Stimulated activated CD8-positive, alpha-beta memory T cell treated with anti-CD3 and anti-CD28 coated beads, Interleukin-7, amount 100 ng/mL, for 1 hour (primary cell): ENCODE measurements at regions not wholly inside any gene's neighbourhood (a gene's known extent, or its start where the extent isn't known, plus 50 kb on each side); places are given as distances from the start of the nearest gene placed in this dataset.
"Not testable (repeated sequence)": the region's sequence is repeated elsewhere in the genome, so short reads cannot be mapped to it uniquely, and the experiment has no call there.

Experiments used
- DNase-seq, 2 donors: peaks; one replicate each; pipeline ENCODE4 v3.0.0-alpha.2; 2020; ENCODE audit warnings: low read depth in 2 of 2

DNA sequence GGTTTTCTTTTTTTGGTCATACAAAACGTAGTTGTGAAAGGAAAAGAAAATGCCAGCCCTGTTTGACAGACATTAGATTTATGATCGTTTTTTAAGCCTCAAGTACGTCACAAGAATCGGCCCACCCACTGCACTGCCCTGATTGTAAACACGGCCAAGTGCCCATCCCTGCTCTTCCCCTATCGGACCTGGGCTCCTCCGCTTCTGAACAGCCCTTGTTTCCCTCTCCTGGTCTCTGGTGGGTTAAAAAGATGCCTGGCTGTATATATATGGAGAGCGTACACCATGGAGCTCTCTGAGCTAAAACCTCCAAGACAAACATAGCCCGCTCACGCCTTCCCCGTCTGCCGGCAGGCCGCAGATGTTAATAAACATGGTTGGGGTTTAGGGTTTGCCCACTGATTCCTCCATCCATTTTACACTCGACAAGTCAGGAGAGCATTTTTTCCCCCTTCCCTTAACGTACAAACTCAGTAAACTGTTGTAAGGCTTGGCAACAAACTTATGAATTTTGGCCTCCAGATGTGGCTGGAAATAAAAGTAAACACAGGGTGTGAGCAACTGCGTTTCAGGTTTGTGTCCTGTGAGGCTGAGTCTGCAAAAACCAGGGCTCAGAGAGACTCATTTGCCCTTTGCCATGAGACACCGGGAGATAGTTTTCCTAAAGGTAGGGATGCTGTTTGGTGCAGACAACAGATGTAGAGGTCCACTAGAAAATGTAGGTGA, 325.9 kb downstream of the SOX9 start:
- no peak for DNase-seq

DNA sequence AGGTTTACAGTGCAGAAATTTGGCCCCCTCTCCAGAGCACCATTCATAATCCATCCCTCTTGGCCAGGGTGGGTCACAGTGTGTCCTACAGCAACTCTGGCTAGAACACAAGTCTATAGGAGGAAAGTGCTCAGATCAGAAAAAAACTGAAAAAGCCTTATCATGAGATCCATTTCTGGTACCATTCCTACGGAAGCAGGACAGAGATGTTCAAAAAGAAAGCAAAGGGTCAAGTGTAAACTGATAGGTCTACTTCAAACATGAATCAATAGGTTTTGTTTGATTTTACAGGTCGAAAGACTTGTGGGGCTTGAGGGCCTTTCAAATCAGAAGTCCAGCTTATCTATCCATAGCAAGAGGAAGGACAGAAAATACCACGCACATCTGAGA, 326.4 kb downstream of the SOX9 start:
- no peak for DNase-seq

DNA sequence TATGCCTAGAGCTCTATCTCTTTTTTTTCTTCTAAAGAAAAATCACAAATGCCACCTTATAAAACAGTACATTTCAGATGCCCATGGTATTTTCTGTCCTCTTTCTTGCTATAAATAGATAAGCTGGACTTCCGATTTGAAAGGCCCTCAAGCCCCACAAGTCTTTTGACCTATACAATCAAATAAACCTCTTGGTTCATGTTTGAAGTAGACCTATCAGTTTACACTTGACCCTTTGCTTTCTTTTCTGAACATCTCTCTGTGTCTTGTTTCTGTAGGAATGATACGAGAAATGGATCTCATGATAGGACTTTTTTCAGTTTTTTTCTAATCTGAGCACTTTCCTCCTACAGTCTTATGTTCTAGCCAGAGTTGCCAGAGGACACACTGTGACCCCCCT, 327.2 kb downstream of the SOX9 start:
- DNase-seq, result no peak

DNA sequence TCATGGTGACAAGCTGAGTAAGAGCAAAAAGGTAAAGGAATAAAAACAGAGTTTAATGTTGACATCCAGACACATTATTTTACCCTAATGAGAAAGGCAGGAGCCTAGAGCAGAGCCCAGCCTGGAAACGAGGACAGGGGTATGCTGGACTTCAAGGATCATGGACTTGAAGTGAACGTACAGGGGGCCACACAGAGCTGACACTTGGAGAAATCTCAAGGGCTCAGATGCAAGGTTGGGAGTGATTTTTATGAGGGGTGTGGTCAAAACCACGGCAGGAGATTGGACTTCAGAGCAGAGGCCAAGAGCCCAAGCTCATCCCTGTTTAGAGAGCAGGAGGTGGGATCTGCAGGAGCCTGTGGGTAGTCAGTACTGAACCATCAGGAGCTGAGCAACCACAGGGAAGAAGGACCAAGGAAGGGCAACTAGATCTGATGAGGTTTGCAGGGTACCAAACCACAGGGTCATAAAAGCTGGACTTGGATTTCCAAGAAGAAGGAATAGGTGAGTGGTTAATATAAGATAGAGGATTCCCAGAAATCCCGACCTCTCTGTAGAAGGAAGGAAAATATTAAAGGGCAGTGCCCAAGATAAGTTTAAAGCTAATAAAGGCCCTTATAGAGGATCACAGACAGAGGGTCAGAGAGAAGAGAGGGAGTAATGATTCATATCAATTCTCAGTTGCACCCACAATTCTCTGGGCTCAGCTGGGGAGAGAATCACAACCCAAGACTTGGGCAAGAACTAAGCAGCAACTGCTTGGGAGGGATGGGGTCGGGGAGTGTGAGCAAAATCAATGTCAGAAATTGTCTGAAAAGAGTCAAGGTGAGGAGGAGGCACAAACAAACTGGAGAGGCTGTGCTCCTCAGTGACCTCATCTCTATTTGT, 331.7 kb downstream of the SOX9 start:
- no peak for DNase-seq

DNA sequence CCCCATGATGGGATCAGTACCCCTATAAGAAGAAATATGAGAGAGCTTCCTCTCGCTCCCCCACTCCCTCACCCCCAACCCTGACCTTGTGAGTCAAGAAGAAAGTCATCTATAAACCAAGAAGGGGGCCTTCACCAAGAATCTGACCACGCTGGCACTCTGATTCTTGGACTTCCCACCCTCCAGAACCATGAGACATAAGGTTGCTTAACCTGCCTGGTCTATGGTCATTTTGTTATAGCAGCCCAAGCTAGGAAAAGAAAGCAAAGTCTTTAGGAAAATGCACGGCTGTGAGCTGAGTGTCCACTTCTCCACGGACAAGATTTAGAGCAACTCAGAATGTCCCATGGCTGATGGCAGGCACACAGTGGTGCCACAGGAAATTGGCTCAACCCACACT, 333.5 kb downstream of the SOX9 start:
- DNase-seq, result no peak

DNA sequence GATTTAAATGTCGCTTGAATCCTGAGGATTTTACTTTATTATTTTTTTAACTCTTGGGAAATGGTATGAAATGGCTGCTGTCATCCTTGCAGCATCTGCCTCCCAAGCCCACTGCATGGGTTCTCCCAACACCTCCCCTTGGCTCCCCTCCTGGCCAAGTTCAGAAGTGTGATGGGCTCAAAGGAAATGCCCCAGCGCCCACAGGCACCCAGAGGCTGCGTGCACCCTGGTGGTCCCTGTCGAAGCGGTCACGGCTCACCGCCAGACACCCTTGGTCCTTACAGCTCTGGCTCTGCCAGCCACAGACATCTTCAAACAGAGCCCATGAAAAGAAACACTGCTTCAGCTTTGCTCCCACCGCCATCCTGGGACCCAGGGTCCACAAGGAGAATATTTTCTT, 334.7 kb downstream of the SOX9 start:
- DNase-seq, result no peak

DNA sequence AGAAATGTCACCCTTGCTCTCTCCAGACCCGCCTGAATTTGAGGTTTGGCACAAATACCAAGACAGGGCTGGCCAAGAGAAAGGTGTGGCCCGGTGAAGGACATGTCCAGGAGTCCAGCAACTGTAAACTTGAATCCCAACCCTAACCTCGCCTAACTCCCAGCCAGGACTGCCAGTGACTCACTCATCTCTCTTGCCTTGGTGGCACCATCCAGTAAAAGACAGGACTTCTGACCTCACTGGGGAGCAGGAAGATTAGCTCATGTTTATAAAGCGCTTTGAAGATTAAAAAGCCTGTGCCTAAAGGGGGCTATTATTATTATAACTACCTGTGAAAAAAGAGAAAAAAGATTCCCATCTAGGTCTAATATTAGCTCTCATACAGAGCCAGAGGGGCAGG, 335.3 kb downstream of the SOX9 start:
- DNase-seq, result no peak

DNA sequence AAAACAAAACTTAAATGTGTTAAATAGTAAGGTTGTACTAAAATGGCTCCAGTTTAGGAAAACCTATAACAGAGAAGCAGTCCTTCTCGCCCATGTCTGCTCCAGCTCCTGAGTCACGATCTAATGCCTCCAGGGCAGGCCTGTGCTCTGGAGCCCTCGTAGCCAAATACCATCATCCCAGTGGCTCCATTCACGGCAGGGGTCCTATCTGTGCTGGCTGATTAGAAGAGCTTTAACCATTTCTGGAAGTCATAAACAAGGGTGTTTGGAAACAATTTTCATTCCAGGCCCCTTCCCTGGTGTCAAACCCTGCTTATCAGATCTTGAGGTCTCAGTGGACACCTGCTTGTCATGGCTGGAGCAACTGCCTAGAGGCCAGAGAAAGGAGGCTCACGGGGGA, 336.9 kb downstream of the SOX9 start:
- DNase-seq, result no peak

DNA sequence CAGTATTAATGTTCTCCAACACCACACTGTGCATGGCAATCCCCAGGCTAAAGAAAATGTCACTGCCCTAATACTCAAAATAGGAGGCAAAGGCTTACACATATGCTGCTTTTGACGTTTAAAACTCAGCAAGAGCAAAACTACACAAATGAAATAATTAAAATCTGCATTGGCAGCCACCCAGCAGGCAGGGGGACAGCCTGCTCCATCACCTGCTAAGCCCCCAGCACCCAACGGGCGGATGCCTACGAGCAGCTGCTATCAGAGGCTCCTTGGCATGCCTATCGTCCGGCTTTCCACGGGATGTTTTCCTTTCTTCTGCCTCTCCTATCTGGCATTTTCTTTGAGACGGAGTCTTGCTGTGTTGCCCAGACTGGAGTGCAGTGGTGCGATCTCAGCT, 337.5 kb downstream of the SOX9 start:
- DNase-seq, result no peak

DNA sequence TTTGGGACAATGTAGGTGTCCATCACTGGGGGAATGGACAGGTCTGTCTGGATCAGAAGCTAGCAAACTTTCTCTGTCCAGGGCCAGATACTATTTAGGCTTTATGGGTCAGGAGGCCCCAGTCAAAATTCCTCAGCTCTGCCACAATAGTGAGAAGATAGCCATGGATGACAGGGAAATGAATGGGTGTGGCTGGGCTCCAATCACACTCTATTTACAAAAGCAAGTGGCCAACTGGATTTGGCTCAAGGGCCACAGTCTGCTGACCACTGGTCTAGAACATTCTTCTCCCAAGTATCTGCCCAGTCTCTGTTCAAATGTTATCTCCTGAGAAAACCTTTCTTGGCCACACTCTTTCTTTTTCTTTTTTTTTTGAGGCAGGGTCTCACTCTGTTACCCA, 339.9 kb downstream of the SOX9 start:
- no peak for DNase-seq

DNA sequence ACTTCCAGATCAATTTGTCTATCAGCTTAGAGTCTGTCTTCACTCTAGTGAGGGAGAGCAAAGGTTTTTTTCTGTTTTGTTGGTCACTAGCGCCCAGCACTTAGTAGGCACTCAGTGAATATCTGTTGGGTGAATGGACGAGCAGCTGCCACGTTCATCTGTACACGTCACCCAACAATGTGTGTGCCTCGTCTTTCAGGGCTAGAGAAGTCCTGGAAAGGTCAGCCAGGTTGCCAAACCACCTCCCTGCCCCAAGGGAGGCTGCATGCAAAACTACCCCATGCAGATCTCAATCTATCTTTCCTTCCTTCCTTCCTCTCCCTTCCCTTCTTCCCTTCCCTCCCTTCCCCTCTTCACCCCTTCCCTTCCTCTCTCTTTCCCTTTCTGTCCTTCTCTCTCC, 340.9 kb downstream of the SOX9 start:
- DNase-seq, result no peak

DNA sequence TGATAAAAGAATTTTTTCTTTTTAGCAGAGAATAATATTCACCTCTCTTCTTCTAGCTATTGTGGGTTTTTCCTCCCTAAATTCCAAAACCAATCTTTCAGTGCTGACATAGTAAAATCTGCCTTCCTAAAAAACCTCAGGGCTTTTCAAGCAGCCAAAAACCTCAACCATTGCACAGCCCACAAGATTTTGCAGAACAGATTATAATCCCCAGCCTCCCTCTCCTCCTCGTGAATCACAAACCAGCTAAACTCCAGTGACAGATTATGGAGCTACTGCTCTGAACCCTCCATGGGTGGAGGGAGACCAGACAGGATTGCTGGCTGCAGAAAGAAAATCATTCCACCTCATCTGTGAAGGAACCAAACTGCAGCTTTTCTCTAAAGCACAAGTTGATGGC, 341.6 kb downstream of the SOX9 start:
- no peak for DNase-seq

DNA sequence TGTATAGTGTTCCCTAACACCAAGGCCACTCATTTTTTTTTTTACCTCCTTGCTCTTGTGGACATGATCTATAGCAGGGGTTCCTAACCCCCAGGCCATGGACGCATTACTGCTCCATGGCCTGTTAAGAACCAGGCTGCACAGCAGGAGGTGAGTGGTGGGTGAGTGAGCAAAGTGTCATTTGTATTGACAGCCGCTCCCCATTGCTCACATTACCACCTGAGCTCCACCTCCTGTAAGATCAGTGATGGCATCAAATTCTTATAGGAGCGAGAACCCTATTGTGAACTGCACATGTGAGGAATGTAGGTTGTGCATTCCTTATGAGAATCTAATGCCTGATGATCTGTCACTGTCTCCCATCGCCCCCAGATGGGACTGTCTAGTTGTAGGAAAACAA, 342.0 kb downstream of the SOX9 start:
- no peak for DNase-seq

DNA sequence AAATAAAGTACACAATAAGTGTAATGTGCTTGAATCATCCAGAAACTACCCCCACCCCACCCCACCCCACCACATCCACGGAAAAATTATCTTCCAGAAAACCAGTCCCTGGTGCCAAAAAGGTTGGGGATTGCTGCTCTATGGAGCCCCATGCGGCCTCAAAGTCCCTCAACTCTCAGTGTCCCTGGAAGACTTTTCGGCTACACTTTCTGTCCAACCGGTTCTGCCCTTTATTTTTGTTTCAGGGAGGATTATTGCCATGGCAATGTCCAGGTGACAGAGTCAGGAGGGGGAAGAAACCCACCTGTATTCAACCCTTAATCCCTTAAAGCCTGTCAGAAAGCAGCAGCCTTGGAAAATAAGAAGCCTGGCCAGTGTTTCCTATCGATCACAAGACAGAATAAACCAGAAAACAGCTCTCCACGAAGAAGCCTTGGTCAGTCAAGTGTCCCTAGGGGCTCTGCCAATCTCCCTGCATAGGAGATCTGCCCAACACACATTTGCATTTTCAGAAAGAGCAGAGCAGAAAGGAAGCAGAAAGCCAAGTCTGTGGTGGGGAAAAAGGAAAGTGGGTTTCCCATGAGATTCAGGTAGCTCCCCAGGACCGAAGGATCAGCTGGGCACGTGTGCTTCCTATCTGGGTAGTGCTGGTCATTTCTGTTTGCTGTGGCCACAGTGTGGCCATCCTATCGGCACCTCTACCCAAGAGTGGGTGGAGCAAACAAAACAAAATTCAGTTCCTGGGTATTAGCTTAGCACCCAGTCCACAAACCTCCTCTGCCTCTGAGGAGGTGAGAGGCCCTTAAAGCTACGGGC, 342.7 kb downstream of the SOX9 start:
- DNase-seq, result no peak

DNA sequence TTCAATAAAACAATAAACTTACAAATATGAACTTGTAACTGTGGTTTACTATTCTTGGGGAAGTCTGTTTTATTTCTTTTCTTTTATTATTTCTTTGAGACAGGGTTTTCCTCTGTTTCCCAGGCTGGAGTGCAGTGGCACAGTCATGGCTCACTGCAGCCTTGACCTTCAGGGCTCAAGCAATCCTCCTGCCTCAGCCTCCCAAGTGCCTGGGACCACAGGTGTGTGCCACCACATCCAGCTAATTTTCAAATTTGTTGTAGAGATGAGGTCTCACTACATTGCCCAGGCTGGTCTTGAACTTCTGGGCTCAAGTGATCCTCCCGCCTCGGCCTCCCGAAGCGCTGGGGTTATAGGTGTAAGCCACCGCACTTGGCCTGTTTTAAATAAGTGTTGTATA, 343.4 kb downstream of the SOX9 start:
- not testable (repeated sequence) for DNase-seq

DNA sequence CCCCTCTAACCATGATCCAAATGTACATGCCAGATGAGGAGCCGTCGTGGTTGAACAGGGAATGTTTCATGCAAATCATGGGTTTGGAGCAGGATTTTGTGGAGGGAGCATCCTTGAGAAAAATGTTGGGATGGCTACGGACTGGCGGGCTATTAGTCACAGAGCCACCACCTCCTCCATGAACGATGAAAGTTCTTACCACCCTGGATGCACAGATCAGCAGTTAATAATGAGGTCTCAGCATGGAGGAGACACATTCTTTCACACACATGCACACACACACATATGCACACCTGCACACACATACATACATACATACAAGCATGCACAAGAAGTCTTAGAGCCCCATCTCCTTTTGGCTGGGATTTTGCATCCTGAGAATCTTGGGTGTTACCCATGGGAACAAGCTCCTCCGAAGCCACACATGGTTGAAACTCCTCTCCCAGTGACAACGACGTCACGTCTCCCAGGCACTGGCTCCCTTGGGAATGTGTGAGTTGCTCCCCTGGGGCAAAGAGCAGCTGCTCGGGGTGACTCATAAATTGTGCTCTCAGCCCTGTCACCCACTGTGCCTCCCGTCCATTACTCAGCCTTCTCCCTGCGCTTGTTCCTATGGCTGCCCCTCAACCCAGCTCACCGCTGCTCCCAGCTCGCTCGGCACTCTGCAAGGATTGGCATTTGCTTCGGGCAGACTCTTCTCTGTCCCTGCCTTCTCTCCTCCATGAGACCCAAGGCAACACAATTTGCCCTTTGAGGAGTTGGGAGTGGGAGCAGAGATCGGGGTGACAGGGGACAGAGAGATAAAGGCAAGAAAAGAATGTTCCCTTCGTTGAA, 344.6 kb downstream of the SOX9 start:
- DNase-seq, result no peak

DNA sequence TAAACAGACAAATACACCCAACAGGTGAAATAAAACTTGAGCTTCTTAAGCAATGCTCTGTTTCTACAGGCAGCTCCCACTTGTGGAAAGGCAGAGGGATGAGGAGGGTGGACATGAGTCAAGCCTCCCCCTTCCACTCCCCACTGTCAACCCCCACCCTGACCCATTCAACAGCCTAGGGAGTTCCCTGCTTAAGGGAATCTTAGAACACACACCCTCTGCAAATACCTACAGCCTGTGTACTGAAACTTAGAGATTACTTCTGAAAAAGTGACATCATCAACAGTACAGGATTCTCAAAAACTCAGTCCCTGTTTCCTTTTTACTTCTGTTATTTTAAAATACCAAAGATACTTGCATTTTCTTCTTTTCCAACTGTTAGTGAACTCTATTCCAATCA, 345.4 kb downstream of the SOX9 start:
- DNase-seq, result no peak

DNA sequence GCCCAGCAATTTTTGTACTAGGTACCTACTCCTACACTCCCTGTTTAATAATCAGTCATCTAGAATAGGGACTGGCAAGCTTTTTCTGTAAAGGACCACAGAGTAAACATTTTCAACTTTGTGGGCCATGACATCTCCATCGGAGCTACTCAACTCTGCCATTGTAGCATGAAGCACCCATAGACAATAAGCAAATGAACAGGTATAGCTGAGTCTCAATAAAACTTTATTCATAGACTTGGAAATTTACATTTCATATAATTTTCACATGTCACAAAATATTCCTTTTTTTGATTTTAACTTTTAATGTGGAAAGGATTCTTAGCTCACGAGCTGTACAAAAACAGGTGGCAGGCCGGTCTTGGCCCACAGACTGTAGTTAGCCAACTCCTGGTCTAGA, 345.8 kb downstream of the SOX9 start:
- no peak for DNase-seq

DNA sequence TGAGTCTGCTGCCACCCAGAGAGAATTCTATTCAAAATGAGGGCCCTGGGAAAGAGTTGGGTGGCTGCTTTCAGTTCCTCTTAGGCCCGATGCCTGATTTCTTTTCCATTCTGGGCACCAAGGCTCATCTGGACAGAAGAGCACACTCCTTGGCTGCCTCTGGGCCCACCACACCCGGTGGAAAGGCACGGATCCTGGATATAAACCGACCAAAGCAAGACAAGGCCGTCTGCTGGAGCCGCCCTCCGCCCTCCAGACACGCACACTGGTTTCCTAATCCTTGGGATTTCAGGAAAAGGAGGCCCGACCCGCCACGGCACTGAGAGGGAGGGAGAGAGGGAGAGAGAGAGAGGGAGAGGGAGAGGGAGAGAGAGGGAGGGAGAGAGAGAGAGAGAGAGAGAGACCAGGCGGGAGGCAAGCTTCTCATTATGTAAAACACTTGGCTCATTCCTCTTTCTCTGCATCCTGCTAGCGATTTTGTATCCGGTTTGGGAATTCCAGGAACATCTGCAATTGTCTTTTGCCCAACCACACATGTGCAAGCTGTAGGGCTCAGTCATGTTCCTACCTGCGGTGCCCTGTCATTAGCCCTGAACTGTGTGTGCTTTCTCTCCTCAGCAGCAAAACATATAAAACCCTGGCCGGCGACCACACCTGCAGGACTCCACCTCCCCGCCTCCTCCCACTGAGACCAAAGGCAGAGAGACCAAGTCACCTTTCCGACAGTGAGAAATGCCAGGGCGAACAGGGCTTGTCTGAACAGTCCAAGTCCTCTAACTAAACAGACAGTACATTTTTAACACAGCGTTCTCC, 347.2 kb downstream of the SOX9 start:
- no peak for DNase-seq

DNA sequence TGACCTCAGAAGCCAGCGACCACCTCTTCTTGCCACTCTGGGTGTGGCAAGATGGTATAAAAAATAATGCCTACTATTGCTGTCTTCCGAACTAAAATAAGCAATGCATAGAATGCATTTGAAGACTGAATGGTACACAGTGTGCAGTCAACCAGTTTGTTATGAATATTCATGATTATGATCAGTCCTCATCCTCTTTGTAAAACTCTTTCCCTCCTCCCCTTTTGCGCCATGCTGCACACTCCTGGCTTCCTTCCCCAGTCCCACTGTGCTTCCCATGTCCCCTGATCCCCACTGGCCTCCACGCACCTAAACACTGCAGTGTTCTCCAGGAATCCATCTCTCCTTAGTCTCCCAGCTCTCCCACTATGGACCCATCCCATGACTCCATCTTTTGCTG, 348.0 kb downstream of the SOX9 start:
- DNase-seq, result no peak
